Liver (tissue), 8 donors: ENCODE measurements at regions not wholly inside any gene's neighbourhood (a gene's known extent, or its start where the extent isn't known, plus 50 kb on each side); places are given as distances from the start of the nearest gene placed in this dataset.

Experiments
- DNase-seq: peaks from one replicate; pipeline ENCODE4 v3.0.0-alpha.2; 2017; ENCODE audit warnings: low spot score
- H3K27ac ChIP-seq, 2 donors: one replicate each; pipeline ENCODE4 v1.7.0; 2013; ENCODE audit warnings: inconsistent platforms in 2 of 2, low read length in 2 of 2, control low read depth in 1 of 2, low read depth in 1 of 2, mild to moderate bottlenecking in 1 of 2
- H3K27me3 ChIP-seq, 4 donors: one replicate each; pipeline versions ENCODE4 v1.6.1 to v1.7.0; 2013; ENCODE audit warnings: low read length in 3 of 4, inconsistent platforms in 1 of 4, mild to moderate bottlenecking in 1 of 4, moderate library complexity in 1 of 4; ENCODE audit not compliant: control insufficient read depth in 4 of 4, insufficient read depth in 4 of 4
- H3K36me3 ChIP-seq, 4 donors: one replicate each; pipeline versions ENCODE4 v1.6.1 to v1.7.0; 2013; ENCODE audit warnings: low read length in 3 of 4, mild to moderate bottlenecking in 3 of 4, low read depth in 1 of 4, moderate library complexity in 1 of 4; ENCODE audit not compliant: control insufficient read depth in 4 of 4, insufficient read depth in 3 of 4
- H3K4me1 ChIP-seq, 4 donors: one replicate each; pipeline versions ENCODE4 v1.6.1 to v1.7.0; 2013; ENCODE audit warnings: low read length in 3 of 4, mild to moderate bottlenecking in 3 of 4, moderate library complexity in 1 of 4; ENCODE audit not compliant: control insufficient read depth in 4 of 4, insufficient read depth in 4 of 4
- H3K4me3 ChIP-seq, 3 donors: one replicate each; pipeline versions ENCODE4 v1.6.1 to v1.7.0; 2013; ENCODE audit warnings: low read length in 3 of 3, control low read depth in 1 of 3, low read depth in 1 of 3, mild to moderate bottlenecking in 1 of 3
- H3K9ac ChIP-seq, 2 donors: one replicate each; pipeline ENCODE4 v1.7.0; 2013; ENCODE audit warnings: low read length in 2 of 2, mild to moderate bottlenecking in 2 of 2, moderate library complexity in 2 of 2, control low read depth in 1 of 2, low read depth in 1 of 2
- H3K9me3 ChIP-seq, 4 donors: one replicate each; pipeline versions ENCODE4 v1.6.1 to v1.7.0; 2013; ENCODE audit warnings: low read length in 3 of 4; ENCODE audit not compliant: control insufficient read depth in 4 of 4
- ATF3 ChIP-seq: IDR thresholded peaks from 2 replicates; pipeline ENCODE4 v1.6.1; 2016; ENCODE audit warnings: antibody characterized with exemption
- CTCF ChIP-seq: fragments of 150-350 bp; IDR thresholded peaks from 2 replicates; pipeline ENCODE4 v1.5.1; 2017; ENCODE audit warnings: improper control_type of control experiment, low read depth, low read length; ENCODE audit not compliant: missing input control
- EGR1 ChIP-seq, 2 donors: IDR thresholded peaks; 2 replicates each; pipeline ENCODE4 v1.6.1; 2016 to 2018; ENCODE audit warnings: antibody characterized with exemption in 2 of 2, low read depth in 2 of 2
- GABPA ChIP-seq, 2 donors: IDR thresholded peaks in 1 of 2; conservative IDR thresholded peaks in 1 of 2; 2 replicates each; pipeline ENCODE4 v1.6.1; 2016; ENCODE audit warnings: antibody characterized with exemption in 2 of 2, mild to moderate bottlenecking in 1 of 2, moderate library complexity in 1 of 2
- HNF4A ChIP-seq, 2 donors: conservative IDR thresholded peaks; 2 replicates each; pipeline ENCODE4 v1.6.1; 2016; ENCODE audit warnings: antibody characterized with exemption in 2 of 2, mild to moderate bottlenecking in 2 of 2
- HNF4G ChIP-seq: IDR thresholded peaks from 2 replicates; pipeline ENCODE4 v1.6.1; 2016; ENCODE audit warnings: antibody characterized with exemption
- NR2F2 ChIP-seq: IDR thresholded peaks from 2 replicates; pipeline ENCODE4 v1.6.1; 2016; ENCODE audit warnings: antibody characterized with exemption
- RAD21 ChIP-seq, 2 donors: IDR thresholded peaks; 2 replicates each; pipeline ENCODE4 v1.6.1; 2016; ENCODE audit warnings: antibody characterized with exemption in 2 of 2, mild to moderate bottlenecking in 2 of 2
- REST ChIP-seq: IDR thresholded peaks from 2 replicates; pipeline ENCODE4 v1.6.1; 2016; ENCODE audit warnings: antibody characterized with exemption, mild to moderate bottlenecking
- RXRA ChIP-seq, 2 donors: IDR thresholded peaks; 2 replicates each; pipeline ENCODE4 v1.6.1; 2017 to 2018; ENCODE audit warnings: antibody characterized with exemption in 2 of 2, mild to moderate bottlenecking in 1 of 2
- SP1 ChIP-seq: IDR thresholded peaks from 2 replicates; pipeline ENCODE4 v1.6.1; 2018; ENCODE audit warnings: antibody characterized with exemption, mild to moderate bottlenecking
- YY1 ChIP-seq: IDR thresholded peaks from 2 replicates; pipeline ENCODE4 v1.6.1; 2016; ENCODE audit warnings: antibody characterized with exemption, mild to moderate bottlenecking
- ZBTB33 ChIP-seq: IDR thresholded peaks from 2 replicates; pipeline ENCODE4 v1.6.1; 2016; ENCODE audit warnings: antibody characterized with exemption
- WGBS: extraction: QIAGEN DNeasy Blood & Tissue Kit; methylation state at CpG from one replicate; pipeline ENCODE4 v1.1.7; 2013; 5-methylcytosine and 5-hydroxymethylcytosine counted together
- donor health status: healthy.
- donor health status: healthy.
- donor health status: healthy.
- donor health status: healthy.
- donor health status: healthy.

GRCh38 chr6:170231293-170232185 is 59.3 kb downstream of the DLL1 start:
- no peak overlapping the region for H3K4me3 ChIP-seq
- no peaks in the 10 kb centered on the region for H3K9me3 ChIP-seq
- WGBS, result 86% methylated on average over 22 of the region's 22 CpGs
- H3K9ac ChIP-seq, result no peak overlapping the region
- no peaks in the 10 kb centered on the region for H3K36me3 ChIP-seq
- peaks cover 0 to 1% (median under 1%) of the 10 kb centered on the region in 4 donors for H3K4me1 ChIP-seq
- H3K27me3 ChIP-seq, result no peaks in the 10 kb centered on the region
- H3K27ac ChIP-seq, result no peak overlapping the region
- TF ChIP-seq HNF4G (no peak), GABPA (IDR thresholded peaks at IDR 0.05 in 1 of 2, conservative IDR thresholded peaks at IDR 0.05 in 1 of 2) (no peak), EGR1 (IDR thresholded peaks at IDR 0.05; ENCODE audit: low read depth in 2 of 2) (no peak), REST (no peak), HNF4A (conservative IDR thresholded peaks at IDR 0.05) (no peak), YY1 (no peak)
- no peak for DNase-seq

GRCh38 chr6:170230520-170231292 is 60.2 kb downstream of the DLL1 start:
- Histone ChIP-seq H3K9ac (no peak overlapping the region), H3K36me3 (no peaks in the 10 kb centered on the region), H3K4me3 (no peak overlapping the region), H3K27ac (no peak overlapping the region), H3K27me3 (no peaks in the 10 kb centered on the region), H3K9me3 (no peaks in the 10 kb centered on the region), H3K4me1 (peaks cover 2 to 9% (median 8%) of the 10 kb centered on the region in 4 donors)
- TF ChIP-seq ZBTB33 (no peak), RXRA (IDR thresholded peaks at IDR 0.05) (no peak), CTCF (no peak), SP1 (no peak), YY1 (no peak), GABPA (IDR thresholded peaks at IDR 0.05 in 1 of 2, conservative IDR thresholded peaks at IDR 0.05 in 1 of 2) (no peak), HNF4G (no peak), RAD21 (IDR thresholded peaks at IDR 0.05) (no peak), NR2F2 (no peak), REST (no peak), ATF3 (no peak), HNF4A (conservative IDR thresholded peaks at IDR 0.05) (no peak), EGR1 (IDR thresholded peaks at IDR 0.05; ENCODE audit: low read depth in 2 of 2) (no peak)
- no peak for DNase-seq
- WGBS, result 92% methylated on average over 19 of the region's 19 CpGs
